ENCODE measurements at regions not wholly inside any gene's neighbourhood (a gene's known extent, or its start where the extent isn't known, plus 50 kb on each side); places are given as distances from the start of the nearest gene placed in this dataset.

- H3K27ac ChIP-seq, result no peak overlapping the region
- peaks cover 0 to 13% (median 11%) of the 10 kb centered on the region in 4 donors for H3K4me1 ChIP-seq
- H3K36me3 ChIP-seq, result no peaks in the 10 kb centered on the region
- ATAC-seq (ENCODE audit: low FRiP score in 2 of 2) (peak in 1 of 2 donors; percentile 80), DNase-seq (peak in 1 of 2 donors; percentile 49)
- 30 to 32% methylated on average over 2 to 4 of the region's 5 CpGs for WGBS, 2 donors
- no peak for TF ChIP-seq CTCF (IDR thresholded peaks at IDR 0.05)
- TF ChIP-seq POLR2AphosphoS5 (IDR thresholded peaks at IDR 0.05), result no peak
- TF ChIP-seq EP300 (IDR thresholded peaks at IDR 0.05), result no peak
- no peak for TF ChIP-seq POLR2A (IDR thresholded peaks at IDR 0.05)
- H3K9me3 ChIP-seq, result no peaks in the 10 kb centered on the region
- H3K27me3 ChIP-seq, result no peaks in the 10 kb centered on the region
- H3K4me3 ChIP-seq, result peak overlapping the region in 3 of 4 donors; percentile 2 to 20 (median 9)
Observed at GRCh38 chr9:126151686-126152134, 174.9 kb upstream of the MVB12B start.

- Histone ChIP-seq H3K27ac (no peak overlapping the region), H3K36me3 (no peaks in the 10 kb centered on the region), H3K9me3 (no peaks in the 10 kb centered on the region), H3K4me1 (peaks cover 0 to 13% (median 11%) of the 10 kb centered on the region in 4 donors), H3K27me3 (no peaks in the 10 kb centered on the region), H3K4me3 (no peak overlapping the region)
- DNase-seq, result no peak
- WGBS, 2 donors, result 54 to 72% methylated on average over 2 to 3 of the region's 3 CpGs
- no peak for ATAC-seq (ENCODE audit: low FRiP score in 2 of 2)
- no peak for TF ChIP-seq POLR2AphosphoS5 (IDR thresholded peaks at IDR 0.05)
- TF ChIP-seq POLR2A (IDR thresholded peaks at IDR 0.05), result no peak
- TF ChIP-seq CTCF (IDR thresholded peaks at IDR 0.05), result no peak
- no peak for TF ChIP-seq EP300 (IDR thresholded peaks at IDR 0.05)
Observed at GRCh38 chr9:126152622-126153362, 173.8 kb upstream of the MVB12B start.

- no peak overlapping the region for H3K4me3 ChIP-seq
- no peaks in the 10 kb centered on the region for H3K27me3 ChIP-seq
- ATAC-seq (ENCODE audit: low FRiP score in 2 of 2), result no peak
- no peaks in the 10 kb centered on the region for H3K9me3 ChIP-seq
- H3K4me1 ChIP-seq, result peaks cover 0 to 13% (median 11%) of the 10 kb centered on the region in 4 donors
- WGBS, 2 donors, result 68 to 79% methylated on average over 6 of the region's 6 CpGs
- DNase-seq, result no peak
- no peak for TF ChIP-seq EP300 (IDR thresholded peaks at IDR 0.05)
- no peak for TF ChIP-seq CTCF (IDR thresholded peaks at IDR 0.05)
- TF ChIP-seq POLR2A (IDR thresholded peaks at IDR 0.05), result no peak
- no peak for TF ChIP-seq POLR2AphosphoS5 (IDR thresholded peaks at IDR 0.05)
- H3K27ac ChIP-seq, result no peak overlapping the region
- H3K36me3 ChIP-seq, result no peaks in the 10 kb centered on the region
Observed at GRCh38 chr9:126153382-126153781, 173.2 kb upstream of the MVB12B start.

GRCh38 chr9:126154182-126154827 lies 172.3 kb upstream of the MVB12B start:
- no peaks in the 10 kb centered on the region for H3K27me3 ChIP-seq
- H3K4me3 ChIP-seq, result no peak overlapping the region
- ATAC-seq (ENCODE audit: low FRiP score in 2 of 2) (no peak), DNase-seq (no peak)
- no peak overlapping the region for H3K27ac ChIP-seq
- 81 to 93% methylated on average over 7 to 10 of the region's 10 CpGs for WGBS, 2 donors
- no peak for TF ChIP-seq CTCF (IDR thresholded peaks at IDR 0.05)
- TF ChIP-seq POLR2AphosphoS5 (IDR thresholded peaks at IDR 0.05), result no peak
- TF ChIP-seq EP300 (IDR thresholded peaks at IDR 0.05), result no peak
- no peak for TF ChIP-seq POLR2A (IDR thresholded peaks at IDR 0.05)
- peaks cover 0 to 13% (median 11%) of the 10 kb centered on the region in 4 donors for H3K4me1 ChIP-seq
- H3K36me3 ChIP-seq, result no peaks in the 10 kb centered on the region
- no peaks in the 10 kb centered on the region for H3K9me3 ChIP-seq
